Left ventricle myocardium inferior (tissue), 1 donor: ENCODE measurements at regions not wholly inside any gene's neighbourhood (a gene's known extent, or its start where the extent isn't known, plus 50 kb on each side); places are given as distances from the start of the nearest gene placed in this dataset.
"Not testable (repeated sequence)": the region's sequence is repeated elsewhere in the genome, so short reads cannot be mapped to it uniquely, and the experiment has no call there.

Experiments
- DNase-seq: peaks from one replicate; pipeline ENCODE4 v3.0.0-alpha.2; 2020
- H3K27ac ChIP-seq: fragments of 200-600 bp; replicated peaks from 2 replicates; pipeline ENCODE4 v1.8.0; 2021
- H3K27me3 ChIP-seq: fragments of 200-600 bp; 2 replicates; pipeline ENCODE4 v1.8.0; 2021; ENCODE audit warnings: low read depth
- H3K36me3 ChIP-seq: fragments of 200-600 bp; 2 replicates; pipeline ENCODE4 v1.8.0; 2021
- H3K4me1 ChIP-seq: fragments of 200-600 bp; 2 replicates; pipeline ENCODE4 v1.8.0; 2021
- H3K4me3 ChIP-seq: fragments of 200-600 bp; 2 replicates; pipeline ENCODE4 v1.8.0; 2021; ENCODE audit warnings: mild to moderate bottlenecking, moderate library complexity
- H3K9me3 ChIP-seq: fragments of 200-600 bp; replicated peaks from 2 replicates; pipeline ENCODE4 v1.8.0; 2021
- intact Hi-C: fragments of 100-400 bp; cut with micrococcal nuclease; formaldehyde crosslinking; loops from one replicate; pipeline ENCODE4 v1.11.0; 2022
- TF ChIP-seq, protein P1 (sequence below): fragments of 200-600 bp; IDR thresholded peaks from 2 replicates; pipeline ENCODE4 v1.8.0; 2021; ENCODE audit warnings: antibody characterized with exemption, mild to moderate bottlenecking, borderline replicate concordance
- donor health status: DM: no; HTN: yes; CAD: no; lungs with severe emphysema.

DNA sequence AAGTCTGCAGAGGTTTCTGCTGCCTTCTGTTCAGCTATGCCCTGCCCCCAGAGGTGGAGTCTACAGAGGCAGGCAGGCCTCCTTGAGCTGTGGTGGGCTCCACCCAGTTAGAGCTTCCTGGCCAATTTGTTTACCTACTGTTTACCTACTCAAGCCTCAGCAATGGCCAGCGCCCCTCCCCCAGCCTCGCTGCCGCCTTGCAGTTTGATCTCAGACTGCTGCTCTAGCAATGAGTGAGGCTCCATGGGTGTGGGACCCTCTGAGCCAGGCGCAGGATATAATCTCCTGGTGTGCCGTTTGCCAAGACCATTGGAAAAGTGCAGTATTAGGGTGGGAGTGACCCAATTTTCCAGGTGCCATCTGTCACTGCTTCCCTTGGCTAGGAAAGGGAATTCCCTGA lies 1024.9 kb downstream of the PRIM2 start:
- intact Hi-C loops, H3K36me3 ChIP-seq, H3K27me3 ChIP-seq, H3K4me1 ChIP-seq, DNase-seq, H3K4me3 ChIP-seq, H3K27ac ChIP-seq: not testable (repeated sequence)
- H3K9me3 ChIP-seq: peaks cover 16% of the 10 kb centered on the region

DNA sequence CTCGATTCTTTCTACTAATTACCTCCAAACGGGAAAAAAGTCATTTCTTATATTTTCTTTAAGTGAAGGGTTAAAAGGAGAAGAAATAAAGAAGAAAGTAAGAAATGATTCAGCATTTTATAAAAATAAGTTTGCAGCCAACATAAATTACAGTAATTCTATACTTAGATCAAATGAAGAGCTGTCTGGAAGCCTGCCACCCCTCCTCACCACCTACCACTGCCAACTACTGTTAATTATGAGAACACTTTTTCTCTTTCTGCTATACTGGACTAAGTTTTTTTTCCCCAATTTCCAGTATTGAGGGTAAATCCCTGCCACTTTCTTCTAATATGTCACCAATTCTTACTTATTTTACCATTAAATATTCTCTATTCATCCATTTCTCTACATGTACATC lies 1030.1 kb downstream of the PRIM2 start:
- H3K4me1 ChIP-seq, H3K4me3 ChIP-seq, H3K36me3 ChIP-seq, H3K27ac ChIP-seq, DNase-seq, intact Hi-C loops, H3K27me3 ChIP-seq: not testable (repeated sequence)
- peaks cover 11% of the 10 kb centered on the region for H3K9me3 ChIP-seq

DNA sequence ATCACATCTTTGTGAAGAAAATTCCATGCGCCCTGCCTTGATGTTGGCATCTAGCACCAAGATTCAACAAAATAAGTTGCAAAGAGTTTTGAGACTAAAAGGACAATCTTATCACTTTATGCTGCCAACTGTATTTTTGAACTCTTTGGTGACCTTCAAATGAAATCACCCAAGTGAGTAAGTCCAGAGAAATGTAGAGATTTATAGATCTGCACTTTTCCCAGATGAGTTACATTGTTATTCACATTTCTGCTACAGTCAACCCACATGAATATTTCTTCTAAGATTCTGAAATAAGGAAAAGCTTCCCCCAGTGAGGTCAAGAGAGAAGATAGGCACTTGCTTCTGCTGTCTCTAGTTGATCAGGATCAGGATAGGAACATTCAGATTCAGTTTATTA lies 1034.2 kb downstream of the PRIM2 start:
- H3K27ac ChIP-seq, H3K36me3 ChIP-seq, H3K9me3 ChIP-seq, intact Hi-C loops, H3K27me3 ChIP-seq, H3K4me1 ChIP-seq, H3K4me3 ChIP-seq, DNase-seq: not testable (repeated sequence)

DNA sequence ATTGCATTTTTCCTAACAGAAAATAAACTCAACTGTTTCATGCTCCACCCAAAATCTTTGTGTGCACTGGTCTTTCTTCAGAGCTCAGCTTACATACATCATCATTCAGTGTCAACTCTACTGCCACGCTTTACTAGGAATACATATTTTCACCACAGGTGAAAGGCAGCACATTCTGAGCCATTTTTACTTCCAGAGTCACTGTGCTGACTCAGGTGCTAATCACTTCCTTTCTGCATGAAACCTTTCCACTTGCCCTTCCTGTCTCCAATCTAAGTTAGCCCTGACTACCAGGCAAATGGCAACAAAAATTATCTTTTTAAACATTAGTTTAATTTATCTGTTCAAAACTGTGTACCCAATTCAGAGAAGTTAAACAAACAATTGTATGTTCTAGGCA lies 1041.0 kb downstream of the PRIM2 start:
- H3K4me3 ChIP-seq, intact Hi-C loops, H3K4me1 ChIP-seq, H3K27ac ChIP-seq, H3K27me3 ChIP-seq, H3K36me3 ChIP-seq, DNase-seq: not testable (repeated sequence)
- H3K9me3 ChIP-seq: peaks cover 10% of the 10 kb centered on the region

DNA sequence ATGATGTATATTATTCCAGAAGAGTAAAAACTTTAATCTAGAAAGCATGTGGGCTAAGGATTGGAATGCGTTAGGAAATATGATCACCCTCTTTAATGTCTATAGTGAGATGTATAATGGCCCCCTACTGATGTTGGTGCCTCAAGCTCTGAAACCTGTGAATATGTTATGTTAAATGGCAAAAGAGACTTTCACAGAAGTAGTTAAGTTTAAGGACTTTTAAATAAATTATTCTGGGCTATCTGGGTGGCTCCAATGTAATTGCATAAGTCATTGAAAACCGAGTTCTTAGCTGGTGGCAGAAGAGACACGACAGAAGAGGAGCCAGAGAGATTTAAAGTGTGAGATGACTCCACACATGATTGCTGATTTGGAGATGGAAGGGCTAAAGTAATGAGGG lies 1048.4 kb downstream of the PRIM2 start:
- peaks cover 47% of the 10 kb centered on the region for H3K9me3 ChIP-seq
- DNase-seq, H3K4me3 ChIP-seq, H3K27ac ChIP-seq, H3K4me1 ChIP-seq, H3K27me3 ChIP-seq, H3K36me3 ChIP-seq, intact Hi-C loops: not testable (repeated sequence)

DNA sequence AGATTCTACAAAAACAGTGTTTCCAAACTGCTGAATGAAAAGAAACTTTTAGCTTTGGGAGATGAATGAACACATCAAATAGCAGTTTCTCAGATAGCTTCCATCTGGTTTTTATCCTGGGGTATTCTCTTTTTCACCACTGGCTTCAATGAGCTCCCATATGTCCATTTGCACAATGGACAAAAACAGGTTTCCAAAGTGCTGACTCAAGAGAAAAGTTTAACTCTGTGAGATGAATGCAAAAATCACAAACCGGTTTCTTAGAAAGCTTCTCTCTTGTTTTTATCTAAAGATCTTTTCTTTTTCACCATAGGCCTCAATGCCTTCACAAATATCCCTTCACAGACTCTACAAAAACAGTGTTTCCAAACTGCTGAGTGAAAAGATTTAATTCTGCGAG lies 1089.2 kb downstream of the PRIM2 start:
- H3K9me3 ChIP-seq: peaks cover 94% of the 10 kb centered on the region
- DNase-seq, H3K4me1 ChIP-seq, intact Hi-C loops, H3K36me3 ChIP-seq, H3K27me3 ChIP-seq, H3K4me3 ChIP-seq, H3K27ac ChIP-seq: not testable (repeated sequence)

DNA sequence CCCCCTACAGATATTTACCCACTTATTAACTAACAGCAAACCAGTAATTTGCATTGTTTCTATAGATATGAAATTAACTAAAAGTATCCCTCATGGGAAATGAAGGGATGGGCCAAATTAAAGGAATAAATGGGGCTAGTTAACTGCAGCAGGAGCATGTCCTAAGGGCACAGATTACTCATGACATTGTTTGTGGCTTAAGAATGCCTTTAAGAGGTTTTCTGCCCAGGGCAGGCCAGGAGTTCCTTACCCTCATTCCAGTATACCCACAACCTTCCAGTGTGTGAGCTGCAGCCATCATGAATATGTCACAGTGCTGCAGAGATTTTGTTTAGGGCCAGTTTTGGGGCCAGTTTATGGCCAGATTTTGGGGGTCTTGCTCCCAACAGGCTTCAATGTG lies 1101.9 kb downstream of the PRIM2 start:
- Histone ChIP-seq H3K4me1 (no peaks in the 10 kb centered on the region), H3K9me3 (peaks cover 66% of the 10 kb centered on the region), H3K27ac (no peak overlapping the region), H3K27me3 (no peaks in the 10 kb centered on the region), H3K4me3 (no peak overlapping the region), H3K36me3 (no peaks in the 10 kb centered on the region)
- intact Hi-C loops: no loop called here
- no peak for DNase-seq
- TF ChIP-seq, protein P1, sequence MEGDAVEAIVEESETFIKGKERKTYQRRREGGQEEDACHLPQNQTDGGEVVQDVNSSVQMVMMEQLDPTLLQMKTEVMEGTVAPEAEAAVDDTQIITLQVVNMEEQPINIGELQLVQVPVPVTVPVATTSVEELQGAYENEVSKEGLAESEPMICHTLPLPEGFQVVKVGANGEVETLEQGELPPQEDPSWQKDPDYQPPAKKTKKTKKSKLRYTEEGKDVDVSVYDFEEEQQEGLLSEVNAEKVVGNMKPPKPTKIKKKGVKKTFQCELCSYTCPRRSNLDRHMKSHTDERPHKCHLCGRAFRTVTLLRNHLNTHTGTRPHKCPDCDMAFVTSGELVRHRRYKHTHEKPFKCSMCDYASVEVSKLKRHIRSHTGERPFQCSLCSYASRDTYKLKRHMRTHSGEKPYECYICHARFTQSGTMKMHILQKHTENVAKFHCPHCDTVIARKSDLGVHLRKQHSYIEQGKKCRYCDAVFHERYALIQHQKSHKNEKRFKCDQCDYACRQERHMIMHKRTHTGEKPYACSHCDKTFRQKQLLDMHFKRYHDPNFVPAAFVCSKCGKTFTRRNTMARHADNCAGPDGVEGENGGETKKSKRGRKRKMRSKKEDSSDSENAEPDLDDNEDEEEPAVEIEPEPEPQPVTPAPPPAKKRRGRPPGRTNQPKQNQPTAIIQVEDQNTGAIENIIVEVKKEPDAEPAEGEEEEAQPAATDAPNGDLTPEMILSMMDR: no peak
